Activated CD8-positive, alpha-beta memory T cell treated with anti-CD3 and anti-CD28 coated beads, Interleukin-2, amount 50 U/mL, for 1 hour (primary cell): ENCODE measurements at regions not wholly inside any gene's neighbourhood (a gene's known extent, or its start where the extent isn't known, plus 50 kb on each side); places are given as distances from the start of the nearest gene placed in this dataset.

Experiments
- DNase-seq: peaks from one replicate; pipeline ENCODE4 v3.0.0-alpha.2; 2020; ENCODE audit errors: extremely low read depth

DNA sequence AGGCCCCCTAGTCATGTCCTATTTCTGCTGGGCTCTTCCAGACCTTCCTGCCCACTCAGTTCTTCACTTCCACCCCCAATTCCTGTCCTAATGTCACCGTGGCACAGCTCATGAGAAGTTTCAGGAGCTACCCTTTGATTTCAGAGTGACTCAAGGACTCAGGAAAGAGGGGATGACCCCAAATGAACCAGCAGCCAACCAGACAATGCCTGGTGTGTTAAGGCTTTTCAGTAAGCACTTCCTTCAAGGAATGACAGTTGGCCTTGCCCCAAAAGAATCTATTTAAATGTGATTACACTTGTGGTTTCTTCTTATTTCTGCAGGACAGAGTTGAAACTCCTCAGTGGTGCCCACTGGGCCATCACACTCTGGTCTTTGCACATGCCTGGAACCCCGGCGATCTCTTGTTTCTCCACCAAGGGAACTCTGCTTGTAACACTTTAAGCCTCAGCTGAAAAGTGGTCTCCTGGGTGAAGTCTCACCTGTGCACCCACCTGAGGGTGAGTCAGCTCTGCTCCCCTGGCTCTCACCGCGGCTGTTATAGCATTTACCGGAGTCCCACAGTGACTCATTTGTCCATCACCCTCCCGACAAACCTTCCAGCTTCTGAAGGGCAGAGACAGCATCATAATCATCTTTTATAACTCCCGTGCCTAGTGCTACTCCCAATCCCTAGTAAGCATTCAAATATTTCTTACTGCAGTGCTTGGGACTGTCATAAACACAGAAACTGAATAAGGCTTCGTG is 123.0 kb upstream of the SVIL start:
- DNase-seq: no peak

DNA sequence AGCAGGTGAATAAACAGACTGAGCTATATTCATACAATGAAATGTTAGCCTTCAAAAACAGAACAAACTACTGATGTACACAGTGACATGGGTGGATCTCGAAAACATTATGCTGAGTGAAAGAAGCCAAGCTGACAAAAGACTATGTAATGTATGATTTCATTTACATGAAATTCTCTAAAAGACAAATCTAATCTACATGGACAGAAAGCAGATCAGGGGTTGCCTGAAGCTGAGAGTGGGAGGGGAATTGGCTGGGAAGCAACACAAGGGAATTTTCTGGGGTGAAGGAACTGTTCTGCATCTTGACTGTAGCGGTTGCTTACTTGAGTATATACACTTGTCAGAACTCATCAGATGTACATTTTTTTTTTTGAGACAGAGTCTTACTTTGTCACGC is 121.7 kb upstream of the SVIL start:
- DNase-seq: no peak

DNA sequence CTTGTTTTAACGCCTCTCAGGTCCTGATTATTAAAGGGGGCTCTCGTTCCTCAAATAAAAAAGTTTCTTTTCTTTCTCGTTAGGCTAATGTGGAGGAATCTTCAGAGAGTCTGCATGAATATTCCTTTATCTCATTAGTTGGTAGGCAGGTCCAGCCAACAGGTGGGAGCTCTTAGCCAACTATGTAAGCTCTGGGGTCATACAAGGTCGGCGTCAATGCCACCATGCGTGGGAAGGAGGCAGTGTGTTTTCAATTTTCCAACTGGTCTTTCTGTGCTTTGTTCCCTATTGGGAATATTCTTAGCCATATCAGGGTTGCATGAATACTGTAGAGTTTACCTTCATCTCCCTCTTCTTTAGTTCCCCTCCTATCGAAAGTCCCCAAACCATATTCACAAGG is 118.5 kb upstream of the SVIL start:
- DNase-seq: no peak

DNA sequence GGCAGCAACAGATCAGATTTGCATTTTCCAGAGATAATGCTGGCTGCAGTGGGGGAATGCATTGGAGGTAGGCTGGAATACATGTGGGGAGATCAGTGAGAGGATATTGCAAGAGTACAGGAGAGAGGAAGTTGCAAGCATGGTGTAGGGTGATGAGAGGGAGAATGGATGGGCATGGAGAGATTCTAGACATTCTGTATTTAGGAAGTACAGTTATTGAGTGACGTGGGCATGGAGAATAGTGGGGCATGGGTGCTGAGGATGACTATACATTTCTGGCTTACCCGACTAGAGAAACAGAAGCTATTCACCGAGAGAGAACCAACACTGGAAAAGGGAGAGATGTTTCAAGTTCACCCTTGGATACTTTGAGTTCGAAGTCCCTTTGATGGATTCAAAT is 116.9 kb upstream of the SVIL start:
- DNase-seq: no peak

DNA sequence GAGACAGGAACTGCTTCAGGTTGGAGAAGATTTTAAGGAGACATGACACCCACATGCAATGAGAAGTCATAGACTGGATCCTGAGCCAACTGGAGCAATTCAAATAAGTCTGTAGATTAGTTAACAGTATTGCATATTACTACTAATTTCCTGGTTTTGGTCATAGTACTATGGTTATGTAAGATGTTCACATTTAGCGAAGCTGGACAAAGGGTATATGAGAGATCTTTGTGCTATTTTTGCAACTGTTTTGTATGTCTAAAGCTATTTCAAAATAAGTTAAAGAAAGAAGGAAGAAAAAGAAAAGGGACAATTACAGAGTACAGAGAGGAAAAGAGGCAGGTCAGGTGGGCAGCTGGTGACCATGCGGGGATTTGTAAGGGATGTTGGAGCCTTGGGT is 116.5 kb upstream of the SVIL start:
- no peak for DNase-seq

DNA sequence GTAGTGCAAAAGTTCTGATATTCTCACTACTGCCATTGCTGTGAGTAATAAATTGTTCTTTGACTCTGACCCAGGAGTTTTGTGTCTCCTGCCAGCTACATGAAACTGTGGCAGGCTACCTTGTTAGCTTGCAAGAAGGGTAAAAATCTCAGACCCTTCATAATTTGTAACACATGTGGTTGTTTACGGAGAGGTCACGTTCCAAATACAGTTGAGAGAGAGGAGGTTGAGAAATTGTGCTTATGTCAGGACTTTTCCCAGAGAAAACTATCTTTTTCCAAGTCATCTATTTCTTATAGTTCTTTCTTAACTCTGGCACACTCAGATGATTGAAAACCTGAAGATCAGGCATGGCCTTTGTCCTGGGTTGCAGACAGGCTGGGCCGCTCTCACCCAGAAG is 114.4 kb upstream of the SVIL start:
- DNase-seq: no peak

DNA sequence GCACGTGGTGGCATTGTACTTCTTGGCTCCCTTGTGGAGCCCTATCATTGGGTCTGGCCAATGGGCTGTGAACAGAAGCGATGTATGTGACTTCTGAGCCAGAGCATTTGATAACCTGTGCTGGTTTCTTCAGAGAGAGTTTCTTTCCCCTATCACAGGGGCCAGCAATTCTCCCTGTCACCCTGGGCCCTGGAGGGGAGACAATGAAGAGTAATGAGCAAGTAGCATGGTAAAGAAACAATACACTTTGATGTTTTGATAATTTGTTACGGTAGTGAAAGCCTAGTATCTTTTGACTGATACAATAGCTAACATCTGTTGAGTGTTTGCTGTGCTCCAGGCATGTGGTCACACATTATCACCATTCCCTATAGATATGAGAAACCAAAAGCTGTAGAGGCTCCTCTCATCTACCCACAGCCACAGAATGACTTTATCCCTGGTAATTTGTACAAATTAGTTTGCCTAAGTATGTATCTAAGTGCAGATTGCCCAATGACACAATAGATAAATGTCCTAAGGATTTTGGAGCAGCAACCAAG is 113.4 kb upstream of the SVIL start:
- DNase-seq: no peak

DNA sequence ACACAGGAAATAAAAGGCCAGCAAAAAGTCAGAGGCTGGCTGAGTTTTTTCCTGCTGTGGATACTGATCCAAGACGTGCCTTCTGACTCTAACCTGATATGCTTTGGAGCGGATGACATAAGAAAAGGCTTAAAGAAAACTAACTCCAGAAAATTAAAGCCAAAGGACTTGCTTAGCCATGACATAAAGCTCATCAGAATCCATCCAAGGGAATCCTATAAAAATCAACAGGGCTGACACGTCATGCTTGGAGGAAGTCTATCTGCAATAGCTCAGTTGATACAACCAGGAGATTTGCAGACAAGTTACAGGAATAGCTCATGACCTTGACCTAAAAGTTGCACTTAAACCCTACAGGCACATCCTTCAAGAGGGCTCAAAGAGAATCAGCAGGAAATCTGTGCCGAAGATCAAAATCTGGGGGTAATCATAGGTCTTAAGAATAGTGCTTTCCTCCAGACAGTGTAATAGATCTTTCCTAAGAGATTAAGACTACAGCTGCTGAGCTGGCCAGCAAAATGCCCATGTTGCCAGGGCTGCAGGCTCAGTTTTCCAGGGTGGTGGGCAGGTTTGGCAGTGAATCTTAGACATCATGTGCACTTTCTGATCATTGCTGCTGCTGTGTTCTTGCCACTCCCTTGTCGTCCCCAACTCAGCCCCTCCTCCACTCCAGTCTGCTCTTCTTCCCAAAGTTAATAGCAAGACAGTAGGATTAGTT is 111.5 kb upstream of the SVIL start:
- no peak for DNase-seq

DNA sequence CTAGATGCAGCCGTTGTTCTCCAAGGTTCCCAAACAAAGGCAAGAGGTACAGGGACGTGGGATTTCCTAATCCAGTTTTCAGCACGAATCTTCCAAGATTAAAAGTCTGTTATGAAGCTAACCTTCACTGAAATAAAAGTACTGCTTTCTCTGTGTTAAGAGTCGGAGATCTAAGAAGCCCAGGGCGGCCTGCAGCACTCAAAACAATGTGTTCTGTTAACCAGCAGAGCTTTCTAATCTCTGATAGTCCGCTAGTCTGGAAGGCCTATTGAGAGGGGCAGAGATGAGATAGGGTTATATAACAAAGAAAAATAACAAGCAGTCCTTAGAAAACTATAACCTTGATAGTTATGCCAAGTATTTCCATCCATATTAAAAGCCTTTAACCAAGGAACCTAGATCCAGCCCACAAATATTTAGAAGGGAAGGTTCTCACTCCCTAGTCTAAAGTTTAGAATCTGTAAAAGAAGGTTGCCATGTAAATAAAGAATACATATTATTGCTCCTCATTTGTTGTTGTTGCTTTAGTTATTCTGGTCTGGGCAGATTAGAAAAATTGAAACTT is 106.3 kb upstream of the SVIL start:
- no peak for DNase-seq

DNA sequence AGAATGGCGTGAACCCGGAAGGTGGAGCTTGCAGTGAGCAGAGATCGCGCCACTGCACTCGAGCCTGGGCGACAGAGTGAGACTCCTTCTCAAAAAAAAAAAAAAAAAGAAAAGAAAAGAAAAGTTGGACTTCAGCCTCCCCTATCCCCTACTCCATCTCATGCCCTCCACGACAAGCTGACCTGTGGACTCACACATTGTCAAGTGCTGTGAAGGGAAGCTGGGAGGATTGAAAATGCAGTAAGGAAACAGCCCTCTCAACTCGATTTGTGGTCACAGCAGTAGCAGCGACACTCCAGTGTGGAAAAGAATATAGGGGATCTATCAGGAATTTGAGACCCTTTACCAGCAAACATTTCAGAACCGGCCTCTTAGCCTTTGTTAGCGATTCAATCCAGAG is 103.6 kb upstream of the SVIL start:
- DNase-seq: no peak

DNA sequence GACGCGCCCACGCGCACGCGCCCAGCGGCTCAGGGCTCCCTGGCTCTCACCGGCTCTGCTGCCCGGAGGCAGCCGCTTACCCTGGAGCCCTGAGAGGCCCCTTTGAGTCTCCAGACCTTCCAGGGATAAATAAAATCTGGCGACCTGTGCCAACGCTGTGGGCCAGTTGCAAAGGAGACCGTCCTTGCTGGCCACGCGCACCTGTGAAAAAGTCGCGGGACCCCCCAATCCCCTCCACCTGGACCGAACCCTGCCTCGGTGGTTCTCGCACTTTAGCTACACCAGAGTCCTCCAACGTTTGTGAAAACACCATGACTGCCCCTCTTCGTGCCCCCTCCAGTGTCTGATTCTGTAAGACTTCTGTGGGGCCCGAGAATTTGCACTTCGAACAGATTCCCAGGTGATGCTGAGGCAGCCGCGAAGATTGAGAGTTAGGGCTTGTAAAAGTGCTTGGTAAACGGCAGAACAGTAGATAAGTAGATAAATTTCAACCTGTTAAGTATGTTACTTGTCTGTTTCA is 102.4 kb upstream of the SVIL start:
- no peak for DNase-seq

DNA sequence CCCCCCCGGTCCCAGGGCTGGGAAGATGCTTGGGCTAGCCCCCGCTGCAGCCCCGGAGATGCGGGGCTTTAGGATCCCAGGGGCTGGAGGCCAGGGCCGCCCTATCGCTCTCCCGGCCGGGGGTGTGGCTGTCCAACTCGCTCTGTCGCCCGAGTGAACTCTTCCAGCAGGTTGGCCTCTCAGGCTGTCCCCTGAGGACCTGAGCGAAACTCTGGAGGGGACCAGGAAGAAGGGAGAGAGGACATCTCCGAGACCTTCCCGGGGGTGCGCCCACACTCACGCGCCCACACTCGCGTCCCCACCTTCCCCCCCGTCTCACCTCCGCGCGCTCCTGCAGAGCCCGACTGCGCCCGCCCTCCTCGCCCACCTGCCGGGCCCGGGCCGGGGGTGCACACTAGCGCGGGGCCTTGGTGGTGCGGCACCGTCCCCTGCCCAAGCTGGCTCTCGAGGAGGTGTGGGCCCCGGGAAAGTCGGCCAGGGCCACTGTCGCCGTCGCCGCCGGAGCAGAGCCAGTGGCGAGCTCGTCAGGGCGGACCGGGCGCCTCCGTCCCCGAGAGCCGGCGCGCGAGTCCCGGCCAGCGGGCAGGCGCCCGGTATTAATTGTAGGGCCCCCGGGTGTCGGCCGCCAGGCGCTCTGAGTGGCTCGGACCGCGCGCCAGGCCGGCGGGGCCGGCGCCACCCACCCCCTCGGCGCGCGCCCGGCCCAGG is 101.7 kb upstream of the SVIL start:
- DNase-seq: no peak

DNA sequence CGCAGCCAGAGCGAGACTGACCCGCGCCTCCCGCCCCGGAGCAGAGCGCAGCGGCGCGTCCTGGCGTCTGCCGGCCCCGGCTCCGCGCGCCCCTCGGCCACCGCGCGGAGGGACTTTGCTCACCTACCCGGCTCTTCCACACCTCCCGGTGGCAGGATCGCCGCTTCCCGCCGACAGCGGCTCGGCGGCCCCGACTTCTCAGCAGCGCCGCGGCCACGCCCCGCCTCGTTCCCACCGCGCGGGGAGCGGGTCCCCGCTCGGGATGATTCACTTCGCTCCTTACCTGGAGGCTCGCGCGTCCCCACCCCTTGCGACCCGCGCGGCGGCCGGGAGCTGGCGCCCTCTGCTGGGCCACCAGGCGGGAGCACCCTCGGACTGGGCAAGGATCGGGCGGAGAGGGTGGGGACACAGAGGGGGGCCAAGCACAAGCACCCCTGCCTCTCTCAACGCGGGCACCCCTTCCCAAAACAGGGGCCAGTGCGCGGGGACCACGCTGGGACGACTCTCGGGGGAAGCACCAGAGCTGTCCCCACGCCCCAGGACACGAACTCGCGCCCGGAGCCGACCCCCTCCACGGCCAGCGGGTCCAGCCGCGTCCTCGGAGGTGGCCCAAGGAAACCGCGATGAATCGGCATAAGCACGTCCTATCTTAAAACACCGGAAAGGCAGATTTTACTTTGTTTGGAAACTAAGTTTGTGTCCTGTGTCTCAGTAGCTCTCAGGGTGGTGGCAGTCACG is 101.0 kb upstream of the SVIL start:
- peak; percentile 38 for DNase-seq

DNA sequence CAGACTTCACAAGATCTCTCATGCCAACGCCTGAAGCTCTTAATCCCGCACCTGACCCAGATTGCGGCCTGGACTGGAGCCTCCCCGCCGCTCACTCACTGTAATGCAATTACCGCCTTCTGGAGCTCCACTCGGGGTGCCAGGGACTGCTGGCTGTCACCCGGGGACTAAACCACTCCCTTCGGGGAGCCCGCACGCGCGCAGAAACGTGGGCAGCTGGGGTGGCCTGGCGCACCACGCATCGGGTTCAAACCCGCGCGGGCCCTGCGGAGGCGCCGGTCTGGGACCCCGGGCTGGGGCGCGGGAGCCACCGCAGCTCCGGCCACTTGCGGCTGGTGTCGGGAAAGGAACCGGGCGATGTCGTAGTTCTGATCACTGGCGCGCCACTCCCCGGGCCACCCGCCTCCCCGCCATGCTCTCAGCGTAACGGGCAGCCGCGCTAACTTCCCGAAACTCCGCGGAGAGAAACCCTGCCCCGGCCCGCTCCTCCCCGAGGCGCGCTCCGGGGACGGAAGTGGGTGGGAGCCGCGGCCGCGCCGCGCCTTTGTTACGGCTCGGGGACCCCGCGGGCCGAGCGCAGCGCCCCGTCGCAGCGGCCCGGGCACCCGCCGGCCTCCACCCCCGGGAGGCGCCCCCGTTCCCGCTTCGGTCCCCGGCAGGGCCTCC is 100.3 kb upstream of the SVIL start:
- DNase-seq: no peak

DNA sequence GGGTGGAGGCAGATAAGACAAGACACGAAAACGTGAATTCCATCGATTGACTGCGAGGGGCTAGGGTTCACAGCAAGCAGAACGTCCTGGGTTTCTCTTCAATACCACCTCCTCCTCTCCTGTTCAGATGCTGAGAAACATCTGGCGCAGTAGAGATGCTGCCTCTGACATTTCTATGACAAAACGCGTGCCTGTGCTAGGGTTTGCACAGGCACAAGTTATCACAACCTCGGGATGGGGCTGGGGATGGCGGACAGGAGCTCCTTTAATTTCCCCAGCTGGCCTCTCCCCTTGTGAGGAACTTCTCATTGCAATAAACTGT is 99.8 kb upstream of the SVIL start:
- DNase-seq: no peak

DNA sequence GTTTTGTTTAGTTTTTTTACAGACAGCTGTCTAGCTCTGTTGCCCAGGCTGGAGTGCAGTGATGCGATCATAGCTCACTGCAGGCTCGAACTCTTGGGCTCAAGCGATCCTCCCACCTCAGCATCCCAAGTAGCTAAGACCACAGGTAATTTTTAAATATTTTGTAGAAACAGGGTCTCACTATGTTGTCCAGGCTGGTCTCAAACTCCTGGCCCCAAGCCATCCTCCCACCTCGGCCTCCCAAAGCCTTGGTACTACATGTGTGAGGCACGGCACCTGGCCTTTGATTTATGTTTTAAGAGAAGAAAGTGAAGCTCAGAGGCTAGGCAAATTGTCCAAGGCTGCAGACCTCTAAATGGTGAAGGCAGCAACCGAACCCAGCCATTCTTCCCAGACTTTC is 98.6 kb upstream of the SVIL start:
- DNase-seq: no peak

DNA sequence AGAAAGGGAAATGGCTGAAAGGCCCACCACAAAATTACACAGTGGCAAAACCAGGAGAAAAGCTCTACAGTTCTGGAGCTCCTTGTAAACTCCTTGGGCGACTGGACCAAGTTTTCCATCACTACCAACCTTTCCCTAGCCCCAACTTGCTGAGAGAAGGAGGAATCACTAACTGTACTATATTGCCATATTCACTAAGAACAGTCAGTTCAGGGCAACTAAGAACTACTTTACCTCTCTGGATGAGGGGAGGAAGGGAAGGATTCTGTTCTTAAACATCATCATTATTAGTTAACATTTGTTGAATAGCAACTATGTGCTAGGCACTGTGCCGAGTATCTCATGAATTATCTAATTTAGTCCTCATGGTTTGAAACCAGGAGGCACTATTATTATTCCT is 98.1 kb upstream of the SVIL start:
- no peak for DNase-seq

DNA sequence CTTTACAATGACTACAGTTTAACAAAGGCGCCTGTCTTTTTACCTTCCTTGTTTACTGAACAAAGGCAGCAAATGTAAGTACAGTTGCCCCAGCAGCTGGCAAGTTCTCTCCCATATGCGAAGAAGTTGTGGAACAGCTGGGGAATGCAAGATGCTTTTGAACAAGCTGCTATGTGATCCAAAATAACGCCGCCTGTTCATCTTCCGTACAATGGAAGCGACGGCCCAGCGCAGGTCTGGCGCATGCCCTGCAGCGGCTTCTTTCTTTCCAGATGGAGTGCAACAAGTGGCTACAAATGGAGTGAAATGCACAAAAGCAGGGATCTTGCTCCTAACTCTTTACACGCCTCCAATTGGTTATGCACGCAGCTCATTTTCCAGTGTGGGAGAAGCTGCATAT is 97.0 kb upstream of the SVIL start:
- DNase-seq: no peak

DNA sequence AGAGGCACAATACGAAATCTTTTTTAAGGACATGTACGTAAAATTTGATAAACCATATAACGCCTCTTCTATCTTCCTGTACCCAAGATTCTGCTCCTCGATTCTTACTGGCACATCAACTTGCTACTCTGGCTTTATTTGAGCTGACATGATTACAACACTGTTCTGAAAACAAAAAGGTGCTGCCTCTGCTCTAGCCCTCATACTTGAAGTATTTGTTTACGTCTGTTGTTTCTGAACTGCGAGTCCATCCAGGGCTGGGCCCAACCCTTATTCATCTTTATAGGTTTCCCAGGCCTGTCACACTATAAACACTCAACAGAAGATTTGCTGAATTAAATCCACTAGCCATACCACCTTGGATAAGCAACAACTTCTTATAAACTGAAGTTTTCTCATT is 96.2 kb upstream of the SVIL start:
- no peak for DNase-seq

DNA sequence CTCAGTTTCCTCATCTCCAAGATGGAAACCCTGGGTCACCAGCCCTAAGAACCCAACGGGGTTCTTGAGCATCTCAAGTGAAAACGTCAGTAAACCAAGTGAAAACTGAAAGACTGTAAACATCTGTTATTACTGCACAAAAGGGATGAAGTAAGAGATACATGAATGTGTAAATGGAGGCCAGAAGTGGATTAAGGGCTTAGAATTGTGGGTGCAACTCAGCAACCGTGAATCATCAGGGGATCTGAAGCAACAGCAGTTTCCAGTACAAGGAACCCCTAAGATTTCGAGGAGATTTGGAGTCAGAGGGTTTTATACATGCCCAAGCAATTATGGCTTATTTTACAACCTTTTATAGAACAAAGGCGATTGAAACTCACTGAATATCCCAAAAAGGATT is 95.7 kb upstream of the SVIL start:
- DNase-seq: no peak

DNA sequence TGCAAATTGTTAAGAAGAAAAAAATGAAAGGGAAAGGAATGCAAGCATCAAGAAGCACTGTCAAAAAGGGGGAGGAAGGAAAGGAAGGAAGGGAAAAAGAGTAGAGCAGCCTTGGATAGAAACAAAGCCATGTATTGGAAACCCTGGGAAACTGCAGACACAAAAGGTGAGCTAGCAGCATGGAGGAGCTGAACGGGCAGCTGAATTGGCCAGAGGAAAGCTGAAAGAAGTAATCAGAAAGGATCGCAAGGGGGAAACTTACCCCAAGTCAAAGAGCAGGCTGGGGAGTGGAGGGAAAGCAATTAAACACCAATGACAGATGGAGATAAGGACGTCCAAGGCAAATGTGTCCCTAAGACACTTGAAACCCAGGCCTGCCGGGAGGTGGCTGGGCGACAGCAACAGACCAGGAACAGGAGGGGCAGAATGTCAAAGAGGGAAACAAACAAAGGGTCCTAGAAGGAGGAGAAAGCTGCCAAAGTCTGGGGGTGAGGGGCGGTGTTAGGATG is 93.8 kb upstream of the SVIL start:
- no peak for DNase-seq
